NCI-H510A treated with DMSO at 0.1 percent for 48 hours (cell line): ENCODE measurements at regions not wholly inside any gene's neighbourhood (a gene's known extent, or its start where the extent isn't known, plus 50 kb on each side); places are given as distances from the start of the nearest gene placed in this dataset.
"Not testable (repeated sequence)": the region's sequence is repeated elsewhere in the genome, so short reads cannot be mapped to it uniquely, and the experiment has no call there.

Experiments
- DNase-seq: peaks from one replicate; lab custom pipeline; 2025; lab: John Stamatoyannopoulos, UW

DNA sequence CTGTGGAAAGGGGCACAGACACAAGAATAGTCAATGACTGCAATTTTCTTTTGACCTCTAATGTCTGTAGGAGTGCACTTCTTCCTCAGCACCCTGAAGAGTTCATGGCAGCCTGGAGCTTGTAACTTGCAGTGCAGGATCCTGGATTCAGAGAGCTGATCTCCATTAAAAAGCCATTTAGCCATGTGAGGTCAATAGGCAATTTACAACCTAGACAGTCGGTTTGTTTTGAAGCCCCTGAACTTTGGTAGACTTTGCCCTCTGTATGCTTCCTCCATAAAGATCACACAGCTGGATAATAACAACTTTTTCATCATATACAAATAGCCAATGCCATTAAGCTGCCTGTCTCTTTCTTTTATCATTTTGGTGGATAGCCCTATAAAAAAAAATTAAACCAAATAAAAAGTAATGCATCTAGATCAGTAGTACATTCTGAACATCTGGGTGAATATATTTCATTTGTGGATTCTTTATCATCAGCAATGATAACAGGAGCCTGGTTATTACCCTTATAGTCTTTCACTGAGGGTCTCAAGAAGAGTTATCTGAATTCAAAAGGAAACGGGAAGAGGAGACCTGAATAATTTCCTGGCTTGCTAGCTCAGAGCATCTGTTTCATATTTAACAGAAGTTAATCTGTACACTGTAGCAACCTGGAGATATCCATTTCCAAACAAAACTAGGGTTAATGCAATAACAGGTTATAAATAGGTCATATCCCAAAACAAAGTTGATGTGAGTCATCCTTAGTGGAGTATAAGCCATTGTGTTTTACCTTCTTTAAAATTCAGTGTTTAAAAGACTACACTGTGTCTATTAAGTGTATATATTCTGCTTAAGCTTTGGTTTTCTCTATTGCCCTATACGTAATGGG lies 193.8 kb upstream of the ACTBL2 start:
- DNase-seq, result no peak

DNA sequence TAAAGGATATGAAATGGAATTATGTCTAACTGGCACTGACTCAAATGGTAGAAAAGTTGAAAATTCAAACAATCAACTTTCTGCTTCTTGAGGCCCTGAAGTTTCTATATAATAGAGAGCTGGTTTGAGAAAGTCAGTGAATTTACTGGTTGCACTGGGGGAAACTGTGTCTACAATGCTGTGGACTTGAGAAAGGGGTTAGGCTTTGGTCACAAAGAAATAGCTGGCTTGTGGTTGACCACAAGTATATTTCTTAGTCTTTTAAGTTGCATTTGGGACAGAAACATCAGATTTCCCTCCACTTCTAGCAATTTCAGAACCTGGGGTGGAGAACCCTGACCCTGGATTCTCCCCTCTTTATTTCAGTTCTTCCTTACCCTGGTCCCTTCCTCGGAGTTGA lies 192.6 kb upstream of the ACTBL2 start:
- no peak for DNase-seq

DNA sequence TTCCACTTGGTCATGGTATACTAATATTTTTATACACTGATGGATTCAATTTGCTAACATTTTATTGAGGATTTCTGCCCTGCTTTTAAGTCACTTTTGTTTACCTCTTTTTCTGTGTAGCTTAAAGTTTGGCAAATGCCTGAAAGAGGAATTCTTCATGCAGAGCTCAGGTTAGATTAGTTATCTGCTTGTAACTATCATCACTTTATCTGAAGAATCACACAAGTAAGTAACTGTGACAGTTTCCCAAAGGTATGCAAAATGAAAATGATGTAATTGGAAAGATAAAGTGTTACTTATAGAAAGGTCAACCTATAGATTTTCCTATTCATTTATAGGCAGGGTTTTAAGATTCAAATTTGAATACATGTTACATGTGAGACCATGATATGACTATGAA lies 188.8 kb upstream of the ACTBL2 start:
- no peak for DNase-seq

DNA sequence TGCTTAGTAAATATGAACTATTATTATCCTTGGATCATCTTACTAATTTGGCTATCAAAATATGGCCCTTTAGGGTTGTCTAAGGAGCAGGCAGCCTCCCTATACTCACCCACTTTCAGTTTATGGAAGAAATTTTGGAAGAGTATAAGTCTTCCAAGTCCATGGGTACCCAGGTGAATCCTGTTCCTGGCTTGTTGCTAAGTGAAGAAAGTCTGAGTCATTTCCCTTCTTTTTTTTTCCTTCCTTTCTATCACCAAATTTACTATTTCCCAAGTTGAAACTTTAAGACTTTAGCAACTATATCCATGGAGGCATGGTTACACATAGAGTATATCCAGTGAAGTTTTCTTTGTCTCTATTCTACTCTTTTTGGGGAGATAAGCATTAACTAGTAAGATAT lies 184.0 kb upstream of the ACTBL2 start:
- DNase-seq, result no peak

DNA sequence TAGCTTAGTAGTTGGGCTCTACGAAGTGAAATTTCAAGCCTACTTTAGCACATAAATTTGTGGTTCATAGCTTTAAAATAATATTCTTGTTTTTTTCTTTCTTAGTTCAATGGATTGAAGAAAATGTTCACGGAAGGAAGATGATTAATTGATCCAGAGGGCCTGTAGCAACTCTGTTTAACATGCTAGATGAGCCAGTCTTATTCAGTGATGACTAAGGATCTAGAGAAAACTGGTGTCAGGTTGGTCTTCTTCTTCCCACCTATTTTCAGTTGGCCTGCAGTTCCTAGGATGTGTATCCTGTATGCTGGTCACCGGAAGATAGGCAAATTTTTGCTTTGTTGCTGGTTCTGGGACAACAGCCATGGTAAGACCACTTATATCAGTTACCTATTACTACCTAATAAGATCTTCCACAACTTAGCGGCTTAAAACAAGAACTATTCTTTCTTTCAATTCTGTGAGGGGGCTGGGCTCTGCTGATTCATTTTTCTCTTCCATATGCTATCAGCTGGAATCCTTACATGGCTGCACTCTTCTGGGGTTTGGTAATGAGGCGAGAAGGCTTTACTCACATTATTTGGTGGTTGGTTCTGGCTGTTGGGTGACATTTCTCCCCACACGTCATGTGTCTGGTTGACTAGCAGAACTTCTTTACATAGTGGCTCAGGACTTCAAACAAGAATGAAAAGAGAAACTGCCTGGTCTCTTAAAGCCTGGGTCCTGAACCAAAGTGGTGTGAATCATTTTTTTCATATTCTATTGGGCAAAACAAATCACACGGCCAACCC lies 182.7 kb upstream of the ACTBL2 start:
- DNase-seq, result no peak

DNA sequence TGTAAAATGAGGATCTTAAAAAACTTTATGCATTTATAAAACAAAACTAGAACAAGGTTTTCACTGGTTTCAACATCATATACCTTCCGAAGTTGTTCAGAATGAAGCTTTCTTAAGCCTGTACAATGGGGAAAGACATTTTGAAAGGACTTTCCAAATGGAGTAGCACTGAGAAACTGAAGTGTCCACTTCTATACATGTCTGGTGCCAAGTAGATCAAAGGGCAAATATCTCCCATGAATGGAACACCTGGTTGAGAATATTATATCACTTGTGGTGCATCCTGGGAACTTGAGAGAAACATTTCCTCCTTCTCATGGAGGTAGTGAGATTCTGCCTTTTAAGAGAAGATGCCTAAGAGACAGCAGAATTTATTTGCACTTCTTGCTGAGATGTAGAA lies 182.1 kb upstream of the ACTBL2 start:
- peak; percentile 1 for DNase-seq

DNA sequence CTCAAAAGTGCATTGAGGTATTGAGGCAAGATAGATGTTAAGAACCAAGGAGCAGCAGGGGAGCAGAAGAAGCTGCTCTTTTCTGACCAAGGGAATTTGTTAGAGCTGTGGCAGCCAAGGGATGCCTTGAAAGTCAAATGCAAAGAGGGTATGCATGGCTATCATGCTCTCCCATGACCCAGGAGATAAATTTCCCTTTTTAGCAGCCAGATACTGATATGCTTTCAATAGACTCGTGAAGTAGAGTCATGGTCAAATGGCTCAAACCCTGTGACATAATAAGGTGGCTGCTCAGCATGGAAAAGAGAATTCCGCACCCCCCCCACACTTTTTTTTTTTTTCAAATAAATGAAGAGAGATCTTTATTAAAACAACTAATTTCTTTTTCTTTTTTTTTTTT lies 180.9 kb upstream of the ACTBL2 start:
- no peak for DNase-seq

DNA sequence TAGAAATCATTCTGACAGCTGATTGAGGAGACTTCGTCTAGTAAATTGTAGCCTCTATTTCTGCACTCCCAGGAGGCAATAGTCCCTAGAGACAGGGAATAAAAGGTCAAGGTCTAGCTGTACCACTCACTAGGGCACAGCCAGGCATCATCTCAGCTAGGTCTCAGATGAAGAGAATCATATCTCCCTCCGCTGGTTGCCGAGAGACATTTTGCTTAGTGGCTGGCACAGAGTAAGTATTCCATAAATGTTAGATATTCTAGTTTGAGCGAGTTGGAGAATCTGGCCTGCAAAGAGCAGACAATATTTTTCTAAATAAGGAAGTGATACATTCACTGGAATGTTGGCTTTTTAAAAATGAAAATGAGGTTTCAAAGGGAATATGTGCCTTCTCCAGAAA lies 180.4 kb upstream of the ACTBL2 start:
- DNase-seq, result no peak

DNA sequence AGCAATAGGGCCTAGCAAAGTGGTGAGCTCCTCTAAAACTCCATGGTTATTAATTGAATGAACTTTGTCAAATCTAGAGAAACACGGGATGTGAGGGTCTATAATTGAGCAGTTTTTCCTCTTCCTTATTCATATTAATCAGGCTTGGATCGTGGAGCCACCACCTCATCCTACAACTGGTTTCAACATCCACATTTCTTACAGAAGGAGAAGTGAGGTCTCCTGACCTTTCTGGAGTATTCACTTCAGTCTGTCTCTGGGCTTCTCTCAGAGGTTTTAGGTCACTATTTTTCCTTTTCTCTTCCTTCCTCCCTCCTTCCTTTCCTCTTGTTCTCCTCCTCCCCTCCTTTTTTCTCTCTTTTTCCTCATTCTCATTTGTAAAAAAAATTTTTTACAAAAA lies 177.3 kb upstream of the ACTBL2 start:
- DNase-seq, result no peak

DNA sequence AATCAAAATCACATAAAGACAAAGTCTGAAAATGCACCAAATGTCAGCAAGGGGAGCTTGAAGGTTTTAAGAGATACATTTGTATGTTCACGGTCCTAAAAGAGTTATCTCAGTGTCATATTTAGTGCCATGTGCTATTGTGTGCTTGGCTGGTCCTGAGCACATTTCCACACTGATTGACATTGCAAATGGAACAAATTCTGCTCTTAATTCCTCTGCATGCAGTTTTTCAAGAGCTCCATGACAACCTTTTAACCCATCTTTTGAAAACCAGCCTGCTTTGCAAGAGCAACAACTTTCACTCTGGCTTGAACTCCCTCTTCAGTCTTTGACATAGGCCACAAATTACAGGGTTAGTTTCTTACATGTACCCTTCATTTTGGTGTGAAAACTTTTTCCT lies 175.4 kb upstream of the ACTBL2 start:
- no peak for DNase-seq

DNA sequence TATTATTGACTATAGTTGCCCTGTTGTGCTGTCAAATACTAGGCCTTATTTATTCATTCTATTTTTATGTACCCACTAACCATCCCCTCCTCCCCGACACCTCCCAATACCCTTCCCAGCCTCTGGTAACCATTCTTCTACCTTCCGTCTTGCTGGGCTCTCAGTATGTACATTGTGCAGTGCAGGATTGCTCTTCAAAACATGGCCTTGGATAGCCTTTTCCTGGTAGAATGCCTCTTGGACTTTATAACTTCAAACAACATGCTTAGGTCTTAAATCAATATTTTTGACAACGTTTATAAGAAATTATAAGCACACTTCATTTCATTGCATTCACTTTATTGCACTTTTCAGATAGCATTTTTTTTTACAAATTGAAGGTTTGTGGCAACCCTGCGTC lies 172.6 kb upstream of the ACTBL2 start:
- no peak for DNase-seq

DNA sequence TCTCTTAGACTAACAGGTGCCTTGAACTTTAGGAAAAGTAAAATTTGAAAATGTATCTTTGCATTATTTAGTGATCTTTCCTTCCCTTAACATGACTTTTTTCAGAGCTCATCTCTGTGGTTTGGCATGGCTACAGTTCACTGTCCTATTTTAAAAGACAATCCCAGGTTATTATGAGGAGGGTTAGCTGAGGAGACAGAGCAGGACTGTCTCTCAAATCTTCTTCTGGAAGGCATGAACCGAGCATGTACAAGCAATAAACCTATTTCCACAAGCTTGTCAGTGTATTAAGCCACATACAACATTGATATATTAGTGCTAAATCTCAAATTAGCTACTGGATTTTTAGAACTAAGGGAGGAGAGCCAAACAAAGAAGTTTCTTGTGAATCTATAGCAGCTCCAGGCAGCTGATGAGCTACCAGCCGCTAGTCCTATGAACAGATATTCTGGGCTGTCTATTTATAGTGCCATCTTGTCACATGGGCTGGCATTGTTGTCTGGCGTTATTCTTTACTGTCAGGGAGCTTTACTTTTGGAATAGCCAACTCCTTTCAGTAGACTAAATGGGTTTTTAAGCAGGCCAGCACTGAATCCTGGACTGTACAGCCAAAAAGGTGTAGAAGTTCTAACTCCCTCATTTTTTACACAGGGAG lies 171.2 kb upstream of the ACTBL2 start:
- no peak for DNase-seq

DNA sequence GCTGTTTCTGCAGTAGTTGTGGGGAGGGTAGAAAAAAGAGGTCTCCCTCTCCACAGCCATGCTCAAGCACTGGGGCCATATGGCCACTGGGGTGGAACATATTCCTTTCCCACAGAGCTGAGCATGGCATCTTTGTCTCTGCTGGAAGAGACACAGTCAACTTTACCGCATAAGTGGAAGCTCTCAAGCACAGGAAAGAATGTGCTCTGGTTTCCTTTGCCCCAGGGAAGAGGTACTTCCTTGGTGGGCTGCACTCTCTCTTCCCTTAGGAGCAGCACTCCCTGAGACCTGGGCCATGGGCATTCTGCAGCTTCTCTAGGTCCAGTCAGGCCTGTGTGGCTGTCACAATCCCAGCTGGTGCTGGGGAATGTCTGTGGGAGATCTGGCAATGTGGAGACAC lies 168.5 kb upstream of the ACTBL2 start:
- no peak for DNase-seq

DNA sequence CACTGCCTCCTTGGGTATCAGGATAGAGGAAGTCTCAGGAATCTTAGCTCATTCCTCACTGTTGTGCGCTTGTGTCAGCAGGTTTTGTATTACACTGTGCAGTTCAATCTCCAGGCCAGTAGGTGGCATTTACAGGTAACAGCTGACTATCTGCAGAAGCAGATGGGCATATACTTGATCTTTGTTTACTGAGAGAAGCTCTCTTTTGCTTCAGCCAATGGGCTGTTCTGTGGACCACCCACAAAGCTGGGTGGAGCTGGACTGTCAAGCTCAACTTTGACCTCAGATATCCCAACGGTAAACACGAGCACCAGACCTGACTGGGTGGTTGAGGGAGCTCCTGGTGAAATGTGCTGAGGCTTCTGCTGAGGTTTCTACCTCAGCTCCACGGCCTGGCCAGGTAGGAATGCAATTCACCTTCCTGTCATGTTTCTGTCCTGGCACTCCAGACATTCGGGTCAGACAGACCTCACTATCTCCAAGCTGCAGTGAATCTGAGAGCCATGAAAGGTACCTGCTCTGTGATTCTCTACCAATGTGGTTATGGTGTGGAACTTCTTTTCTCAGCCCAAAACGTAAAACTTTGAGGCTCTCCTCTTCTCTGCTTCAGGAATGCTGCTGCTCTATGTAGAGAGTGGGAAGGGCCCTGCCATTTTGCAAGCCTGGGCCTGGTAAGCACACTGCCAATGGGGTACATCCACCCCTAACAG lies 167.9 kb upstream of the ACTBL2 start:
- no peak for DNase-seq

DNA sequence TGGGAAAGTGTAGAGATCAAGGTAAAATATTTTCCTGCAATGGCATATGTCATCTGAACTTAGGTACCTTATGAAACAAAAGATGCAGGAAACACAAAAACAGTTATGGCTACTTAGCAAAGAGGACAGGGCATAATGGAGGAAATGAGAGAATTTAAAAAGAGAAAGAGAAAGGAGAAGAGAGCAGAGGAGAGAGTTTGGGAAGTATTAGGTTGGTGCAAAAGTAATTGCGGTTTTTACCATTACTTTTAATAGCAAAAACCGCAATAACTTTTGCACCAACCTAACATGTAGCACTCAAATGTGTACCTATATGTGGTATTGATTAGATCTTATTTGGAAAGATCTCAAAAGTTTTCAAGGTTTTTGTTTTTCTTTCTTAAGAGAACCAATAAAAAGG lies 160.1 kb upstream of the ACTBL2 start:
- DNase-seq, result no peak

DNA sequence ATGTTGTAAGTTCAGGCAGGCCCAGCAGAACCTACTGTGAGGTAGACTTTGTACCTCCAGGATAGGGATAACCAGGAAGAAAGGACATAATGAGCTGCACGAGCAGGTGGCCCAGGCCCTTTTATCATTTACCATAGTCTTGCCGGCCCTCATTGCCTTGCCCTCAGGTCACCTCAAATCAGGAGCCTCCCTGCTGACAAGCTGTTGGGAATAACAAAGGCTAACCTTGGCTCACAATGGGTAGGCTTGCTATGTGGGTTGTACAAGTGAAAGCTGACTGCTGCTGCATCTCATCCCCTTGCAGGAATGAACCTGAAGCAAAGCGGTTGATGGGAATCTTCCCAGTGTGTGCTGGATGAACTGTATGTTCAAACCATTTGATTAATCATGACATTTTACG lies 159.5 kb upstream of the ACTBL2 start:
- DNase-seq, result no peak

DNA sequence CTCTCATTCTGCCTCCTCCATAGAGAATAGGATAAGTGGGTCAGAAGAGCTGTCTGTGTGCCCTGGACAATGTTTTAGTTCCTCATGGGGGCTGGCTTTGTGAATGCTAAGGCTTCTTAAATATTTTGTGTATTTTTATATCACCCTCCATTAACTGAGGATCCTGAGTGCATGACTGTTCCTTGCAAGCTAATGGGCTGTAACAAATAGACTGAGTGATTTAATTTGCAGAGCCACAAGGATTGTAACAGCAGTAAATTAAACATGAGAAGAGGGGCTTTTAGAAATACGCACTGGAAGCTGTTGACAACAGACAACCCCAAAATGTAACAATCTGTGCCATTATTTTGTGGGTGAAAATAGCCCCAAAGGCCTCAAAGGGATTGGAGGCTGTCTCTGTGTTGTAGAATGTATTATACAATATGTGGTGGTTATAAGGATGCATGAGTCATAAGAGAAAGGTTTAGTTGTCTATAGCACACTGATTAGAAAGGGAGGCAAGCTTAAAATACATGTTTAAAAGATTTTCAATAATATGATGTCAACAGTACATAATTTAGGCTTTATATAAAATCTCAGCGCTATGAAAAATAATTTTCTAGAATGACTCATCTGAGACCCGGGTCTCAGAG lies 152.7 kb upstream of the ACTBL2 start:
- DNase-seq, result no peak

DNA sequence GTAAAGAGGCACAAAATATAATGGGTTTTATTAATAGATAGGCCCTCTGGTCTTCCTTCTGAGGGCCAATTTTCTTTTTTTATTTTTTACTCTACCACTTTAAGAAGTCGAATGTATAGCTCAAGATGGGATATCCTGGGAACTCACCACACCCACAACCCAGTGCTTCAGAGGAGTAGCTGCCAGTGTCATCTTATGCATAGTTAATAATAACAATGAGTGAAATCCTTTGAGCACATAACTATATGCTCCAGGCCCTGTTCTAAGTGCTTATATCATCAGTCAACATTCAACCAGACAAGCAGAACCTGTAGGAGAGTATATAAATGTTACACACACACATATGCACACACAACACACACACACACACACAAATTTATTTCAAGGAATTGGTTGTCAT lies 150.3 kb upstream of the ACTBL2 start:
- DNase-seq, result no peak

DNA sequence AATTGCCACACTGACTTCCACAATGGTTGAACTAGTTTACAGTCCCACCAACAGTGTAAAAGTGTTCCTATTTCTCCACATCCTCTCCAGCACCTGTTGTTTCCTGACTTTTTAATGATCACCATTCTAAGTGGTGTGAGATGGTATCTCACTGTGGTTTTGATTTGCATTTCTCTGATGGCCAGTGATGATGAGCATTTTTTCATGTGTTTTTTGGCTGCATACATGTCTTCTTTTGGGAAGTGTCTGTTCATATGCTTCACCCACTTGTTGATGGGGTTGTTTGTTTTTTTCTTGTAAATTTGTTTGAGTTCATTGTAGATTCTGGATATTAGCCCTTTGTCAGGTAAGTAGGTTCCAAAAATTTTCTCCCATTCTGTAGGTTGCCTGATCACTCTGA lies 148.5 kb upstream of the ACTBL2 start:
- not testable (repeated sequence) for DNase-seq

DNA sequence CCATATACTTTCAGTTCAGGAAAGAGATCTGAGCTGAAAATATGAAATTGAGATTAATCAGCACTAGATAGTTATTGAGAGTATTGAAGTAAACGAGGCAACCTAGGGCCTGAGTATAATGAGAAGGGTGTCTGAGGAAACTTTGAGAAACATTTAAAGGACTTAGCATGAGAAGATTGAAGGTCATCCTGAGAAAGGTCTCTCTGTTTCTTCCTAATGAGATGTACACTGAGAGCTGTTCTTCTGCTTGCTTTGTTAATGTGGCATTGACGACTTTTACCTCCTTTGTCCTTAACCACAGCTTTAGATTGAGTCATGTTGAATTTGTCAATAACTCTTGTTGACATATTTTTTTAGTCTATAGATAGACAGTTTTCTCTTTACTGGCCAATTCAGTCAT lies 145.1 kb upstream of the ACTBL2 start:
- DNase-seq, result no peak

DNA sequence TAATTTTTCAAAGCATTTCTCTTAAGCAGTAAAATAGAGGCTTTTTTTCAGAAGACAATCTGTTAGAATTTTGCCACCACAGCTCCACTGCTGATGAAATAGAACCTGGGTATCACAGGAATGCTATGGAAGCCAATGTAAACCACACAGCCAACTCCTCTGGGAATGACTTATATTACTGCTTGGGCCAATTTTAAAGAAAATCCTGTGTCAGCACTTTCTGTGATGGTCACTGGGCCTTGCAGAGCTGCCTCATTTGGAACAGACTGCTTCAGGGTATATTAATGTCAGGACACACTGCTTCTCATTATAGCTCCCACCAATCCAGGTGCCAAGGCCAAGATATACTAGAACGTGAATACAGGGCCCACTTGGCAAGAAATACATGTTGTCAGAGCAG lies 144.1 kb upstream of the ACTBL2 start:
- no peak for DNase-seq

DNA sequence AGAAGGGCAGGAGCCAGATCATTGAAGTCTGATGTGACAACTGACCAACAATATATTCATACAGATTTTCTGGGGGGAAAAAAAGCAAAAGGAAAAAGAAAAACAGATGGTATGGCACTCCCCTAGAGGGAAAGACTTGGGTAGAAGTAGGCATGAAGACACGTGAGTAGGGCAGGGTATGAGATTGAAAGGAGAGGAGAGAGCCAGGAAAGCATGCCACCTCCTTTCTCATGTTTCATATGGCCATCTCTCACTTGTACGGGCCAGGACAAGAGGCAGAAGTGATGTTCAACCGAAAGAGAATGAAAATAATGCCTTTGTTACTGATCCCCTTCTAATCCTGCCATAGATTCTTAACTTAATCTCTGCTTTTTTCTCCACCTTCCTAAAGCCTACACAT lies 139.0 kb upstream of the ACTBL2 start:
- no peak for DNase-seq
